Subcutaneous abdominal adipose tissue (tissue), 5 donors: ENCODE measurements at regions not wholly inside any gene's neighbourhood (a gene's known extent, or its start where the extent isn't known, plus 50 kb on each side); places are given as distances from the start of the nearest gene placed in this dataset.

ENCODE experiments used
- H3K27ac ChIP-seq: one replicate; pipeline ENCODE4 v1.7.0; 2013; ENCODE audit warnings: low read depth, mild to moderate bottlenecking, inconsistent platforms, low read length, moderate library complexity
- H3K27me3 ChIP-seq, 5 donors: one replicate each; pipeline ENCODE4 v1.7.0; 2013; ENCODE audit warnings: low read length in 5 of 5, inconsistent platforms in 1 of 5; ENCODE audit not compliant: control insufficient read depth in 5 of 5, insufficient read depth in 4 of 5
- H3K36me3 ChIP-seq, 5 donors: one replicate each; pipeline ENCODE4 v1.7.0; 2013; ENCODE audit warnings: low read length in 5 of 5; ENCODE audit not compliant: control insufficient read depth in 5 of 5, insufficient read depth in 5 of 5
- H3K4me1 ChIP-seq, 5 donors: one replicate each; pipeline ENCODE4 v1.7.0; 2013; ENCODE audit warnings: low read length in 5 of 5, mild to moderate bottlenecking in 3 of 5, moderate library complexity in 1 of 5; ENCODE audit not compliant: control insufficient read depth in 5 of 5, insufficient read depth in 5 of 5
- H3K4me3 ChIP-seq, 5 donors: one replicate each; pipeline ENCODE4 v1.7.0; 2013; ENCODE audit warnings: low read length in 5 of 5, low read depth in 1 of 5
- H3K9ac ChIP-seq, 5 donors: one replicate each; pipeline ENCODE4 v1.7.0; 2013; ENCODE audit warnings: low read length in 5 of 5, mild to moderate bottlenecking in 4 of 5, moderate library complexity in 3 of 5
- H3K9me3 ChIP-seq, 5 donors: one replicate each; pipeline ENCODE4 v1.7.0; 2013; ENCODE audit warnings: low read length in 5 of 5; ENCODE audit not compliant: control insufficient read depth in 5 of 5
- donor health status: healthy.
- donor health status: healthy.
- donor health status: healthy.
- donor health status: healthy.
- donor health status: healthy.

- H3K9me3 ChIP-seq: no peaks in the 10 kb centered on the region
- H3K27me3 ChIP-seq: no peaks in the 10 kb centered on the region
- no peak overlapping the region for H3K9ac ChIP-seq
- H3K36me3 ChIP-seq: no peaks in the 10 kb centered on the region
- no peak overlapping the region for H3K4me3 ChIP-seq
- peaks cover 0 to 7% (median 0%) of the 10 kb centered on the region in 5 donors for H3K4me1 ChIP-seq
- no peak overlapping the region for H3K27ac ChIP-seq
These were observed 50.5 kb upstream of the FOXP2 start for GRCh38 chr7:114364151-114364550.

GRCh38 chr7:114363292-114363691 lies 51.3 kb upstream of the FOXP2 start:
- Histone ChIP-seq H3K4me1 (peaks cover 0 to under 1% (median 0%) of the 10 kb centered on the region in 5 donors), H3K9me3 (no peaks in the 10 kb centered on the region), H3K27me3 (no peaks in the 10 kb centered on the region), H3K36me3 (no peaks in the 10 kb centered on the region), H3K27ac (no peak overlapping the region), H3K4me3 (no peak overlapping the region), H3K9ac (no peak overlapping the region)

- Histone ChIP-seq H3K4me3 (no peak overlapping the region), H3K36me3 (no peaks in the 10 kb centered on the region), H3K9ac (no peak overlapping the region), H3K27ac (no peak overlapping the region), H3K27me3 (no peaks in the 10 kb centered on the region), H3K4me1 (no peaks in the 10 kb centered on the region), H3K9me3 (no peaks in the 10 kb centered on the region)
These were observed 55.7 kb upstream of the FOXP2 start for GRCh38 chr7:114358911-114359310.

GRCh38 chr7:114356133-114356532 lies 58.5 kb upstream of the FOXP2 start:
- no peaks in the 10 kb centered on the region for H3K36me3 ChIP-seq
- no peak overlapping the region for H3K9ac ChIP-seq
- no peaks in the 10 kb centered on the region for H3K4me1 ChIP-seq
- H3K27ac ChIP-seq: no peak overlapping the region
- H3K4me3 ChIP-seq: no peak overlapping the region
- H3K9me3 ChIP-seq: no peaks in the 10 kb centered on the region
- H3K27me3 ChIP-seq: no peaks in the 10 kb centered on the region

- Histone ChIP-seq H3K9ac (no peak overlapping the region), H3K4me3 (no peak overlapping the region), H3K36me3 (no peaks in the 10 kb centered on the region)
These were observed 60.3 kb upstream of the FOXP2 start for GRCh38 chr7:114354306-114354705.

GRCh38 chr7:114345494-114345893 lies 69.1 kb upstream of the FOXP2 start:
- peaks cover 0 to 3% (median 0%) of the 10 kb centered on the region in 5 donors for H3K4me1 ChIP-seq
- no peaks in the 10 kb centered on the region for H3K36me3 ChIP-seq
- no peak overlapping the region for H3K27ac ChIP-seq
- no peak overlapping the region for H3K9ac ChIP-seq
- H3K4me3 ChIP-seq: no peak overlapping the region
- H3K9me3 ChIP-seq: no peaks in the 10 kb centered on the region
- no peaks in the 10 kb centered on the region for H3K27me3 ChIP-seq

More at GRCh38 chr7:114354306-114354705, 60.3 kb upstream of the FOXP2 start:
- H3K27me3 ChIP-seq: no peaks in the 10 kb centered on the region
- no peak overlapping the region for H3K27ac ChIP-seq
- no peaks in the 10 kb centered on the region for H3K4me1 ChIP-seq
- no peaks in the 10 kb centered on the region for H3K9me3 ChIP-seq

- no peak overlapping the region for H3K27ac ChIP-seq
- H3K9me3 ChIP-seq: no peaks in the 10 kb centered on the region
- no peak overlapping the region for H3K4me3 ChIP-seq
- H3K4me1 ChIP-seq: peaks cover 0 to 7% (median 0%) of the 10 kb centered on the region in 5 donors
- no peaks in the 10 kb centered on the region for H3K36me3 ChIP-seq
- H3K27me3 ChIP-seq: no peaks in the 10 kb centered on the region
- H3K9ac ChIP-seq: no peak overlapping the region
These were observed 70.5 kb upstream of the FOXP2 start for GRCh38 chr7:114343949-114344708.

- H3K4me1 ChIP-seq: peaks cover 0 to 7% (median 0%) of the 10 kb centered on the region in 5 donors
- H3K9me3 ChIP-seq: no peaks in the 10 kb centered on the region
- no peak overlapping the region for H3K4me3 ChIP-seq
- H3K9ac ChIP-seq: no peak overlapping the region
- H3K27me3 ChIP-seq: no peaks in the 10 kb centered on the region
- no peak overlapping the region for H3K27ac ChIP-seq
- no peaks in the 10 kb centered on the region for H3K36me3 ChIP-seq
These were observed 72.0 kb upstream of the FOXP2 start for GRCh38 chr7:114342431-114343179.

- Histone ChIP-seq H3K36me3 (no peaks in the 10 kb centered on the region), H3K27me3 (no peaks in the 10 kb centered on the region), H3K4me3 (no peak overlapping the region), H3K9me3 (no peaks in the 10 kb centered on the region), H3K4me1 (peaks cover 0 to 7% (median 0%) of the 10 kb centered on the region in 5 donors), H3K9ac (no peak overlapping the region), H3K27ac (no peak overlapping the region)
These were observed 73.0 kb upstream of the FOXP2 start for GRCh38 chr7:114341648-114342047.

- H3K4me3 ChIP-seq: no peak overlapping the region
- no peaks in the 10 kb centered on the region for H3K9me3 ChIP-seq
- peaks cover 0 to 3% (median 0%) of the 10 kb centered on the region in 5 donors for H3K4me1 ChIP-seq
- H3K27ac ChIP-seq: no peak overlapping the region
- no peaks in the 10 kb centered on the region for H3K36me3 ChIP-seq
- H3K27me3 ChIP-seq: no peaks in the 10 kb centered on the region
- no peak overlapping the region for H3K9ac ChIP-seq
These were observed 79.6 kb upstream of the FOXP2 start for GRCh38 chr7:114334989-114335388.
